GM11168 (cell line): ENCODE measurements at regions not wholly inside any gene's neighbourhood (a gene's known extent, or its start where the extent isn't known, plus 50 kb on each side); places are given as distances from the start of the nearest gene placed in this dataset.
"Not testable (repeated sequence)": the region's sequence is repeated elsewhere in the genome, so short reads cannot be mapped to it uniquely, and the experiment has no call there.

ENCODE experiments used
- in situ Hi-C: fragments of 300-500 bp; cut with MboI; formaldehyde crosslinking; loops from one replicate; pipeline ENCODE4 v1.12.0; 2022; ENCODE audit warnings: low sequenced_read_pairs; ENCODE audit not compliant: unreplicated experiment

DNA sequence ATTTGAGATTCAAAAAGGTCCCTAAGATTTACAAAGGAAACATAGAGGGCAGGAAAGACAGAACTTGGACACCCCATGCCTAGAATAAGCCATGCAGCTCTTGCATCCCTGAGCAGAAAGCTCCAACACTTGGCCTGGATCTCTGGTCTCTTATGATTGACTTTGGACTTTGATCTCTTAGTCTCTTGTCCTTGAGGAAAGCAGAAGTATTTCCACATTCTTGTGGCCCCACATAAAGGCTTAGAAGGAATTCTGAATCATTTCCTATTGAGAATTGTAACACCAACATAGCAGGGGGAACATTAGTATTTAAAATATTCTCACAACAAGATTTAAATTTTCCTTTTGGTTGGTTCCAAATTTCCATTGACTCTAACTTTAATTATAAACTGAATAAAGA is 283.7 kb upstream of the PRKD1 start:
- in situ Hi-C loops: no loop called here

DNA sequence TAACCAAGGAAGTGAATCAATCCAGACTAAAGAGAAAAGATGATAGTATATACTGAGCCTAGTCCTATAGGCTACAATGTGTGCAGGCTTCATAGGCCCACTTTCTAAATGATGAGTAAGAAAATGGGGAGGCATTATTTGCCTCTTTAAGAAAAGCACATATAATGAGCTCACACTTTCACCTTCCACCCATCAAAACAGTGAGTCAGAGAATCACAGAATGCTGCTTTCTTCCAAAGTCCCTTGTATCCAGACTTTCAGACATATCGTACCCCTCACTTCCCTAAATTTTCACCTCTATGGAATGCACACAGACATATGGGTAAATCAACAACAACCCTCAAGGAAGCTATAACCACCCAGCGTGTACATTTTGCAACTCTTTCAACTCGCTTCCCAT is 286.4 kb upstream of the PRKD1 start:
- in situ Hi-C loops: no loop called here

DNA sequence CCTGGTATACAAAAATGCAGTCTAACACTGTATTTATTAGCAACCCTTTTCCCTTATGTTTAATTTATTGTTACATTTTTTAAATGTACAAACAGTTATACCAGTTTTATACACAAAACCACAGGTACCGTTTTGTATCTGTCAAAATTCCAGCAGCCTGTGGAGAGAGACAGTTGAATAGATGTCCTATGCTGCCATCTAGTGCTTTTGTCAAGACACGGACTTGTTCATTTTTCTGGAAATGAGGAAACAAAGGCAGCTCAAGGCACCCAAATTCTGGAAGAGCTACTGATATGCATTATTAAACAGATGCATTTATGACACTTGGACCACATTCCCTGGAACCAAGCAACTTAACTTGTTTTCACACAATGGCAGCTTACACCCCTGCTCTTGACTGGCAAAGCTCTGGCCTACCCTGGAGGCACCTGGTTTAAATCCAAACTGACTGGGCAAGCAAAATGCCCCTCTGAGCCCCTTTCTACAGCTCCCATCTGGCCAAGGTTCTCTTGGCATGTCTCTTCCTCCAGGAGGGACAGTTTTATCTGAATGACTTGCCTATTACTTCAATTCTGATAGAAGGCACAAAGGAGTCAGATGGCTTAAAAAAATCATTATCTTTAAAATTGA is 286.9 kb upstream of the PRKD1 start:
- in situ Hi-C loops: no loop called here

DNA sequence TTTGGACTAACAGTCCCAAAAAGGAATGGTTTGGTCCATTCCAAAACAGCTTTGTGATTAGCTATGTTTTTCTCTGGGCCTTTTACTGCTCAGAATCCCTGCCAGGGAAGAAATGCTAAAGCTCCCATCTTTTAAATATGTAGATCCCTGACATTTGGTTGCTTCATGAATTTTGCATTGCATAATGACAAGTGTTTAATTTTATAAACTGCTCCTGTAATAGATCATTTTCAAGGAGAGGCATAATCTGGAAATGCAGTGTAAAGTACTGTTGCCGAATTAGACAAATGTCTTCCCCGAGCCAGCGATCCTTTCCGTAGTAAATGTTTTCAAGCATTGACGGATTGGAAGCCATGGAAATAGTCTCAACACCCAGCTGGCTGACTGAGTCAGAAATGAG is 291.3 kb upstream of the PRKD1 start:
- in situ Hi-C loops: no loop called here

DNA sequence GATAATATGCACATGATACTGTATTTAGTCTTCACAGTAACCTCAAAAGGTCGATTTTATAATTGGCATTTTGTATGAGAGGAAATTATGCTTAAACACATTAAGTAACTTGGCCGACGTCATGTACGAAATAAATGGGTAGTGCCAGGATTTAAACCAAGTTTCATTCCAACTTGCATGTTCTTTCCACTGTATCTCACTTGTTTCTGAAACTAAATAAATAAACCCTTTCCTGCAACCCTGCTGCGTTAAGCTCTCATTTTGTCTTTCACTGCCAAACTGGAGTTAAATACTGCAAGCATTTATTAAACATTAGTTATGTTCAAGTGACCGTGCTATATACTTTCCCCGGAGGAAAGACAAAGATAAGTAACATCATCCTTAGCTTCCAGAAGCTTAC is 293.9 kb upstream of the PRKD1 start:
- in situ Hi-C loops: no loop called here

DNA sequence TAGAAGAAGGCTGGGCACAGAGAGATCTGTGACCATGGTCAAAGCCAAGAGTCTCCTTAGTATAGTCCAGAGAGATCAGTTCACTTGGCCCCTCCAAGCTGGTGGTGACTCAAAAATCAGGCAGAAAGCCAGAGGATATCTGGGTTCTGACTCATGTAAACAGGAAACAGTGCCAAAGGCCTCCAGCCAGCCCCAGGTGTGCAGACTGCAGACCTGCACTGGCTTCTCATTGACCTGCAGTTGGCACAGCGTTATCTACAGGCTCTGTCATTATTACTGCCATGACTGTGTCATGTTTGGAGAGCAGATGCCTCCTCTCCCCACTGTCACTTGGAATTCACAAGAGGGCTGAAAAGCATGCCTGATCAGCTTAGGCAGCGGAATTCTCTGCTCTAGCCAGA is 295.7 kb upstream of the PRKD1 start:
- in situ Hi-C loops: no loop called here

DNA sequence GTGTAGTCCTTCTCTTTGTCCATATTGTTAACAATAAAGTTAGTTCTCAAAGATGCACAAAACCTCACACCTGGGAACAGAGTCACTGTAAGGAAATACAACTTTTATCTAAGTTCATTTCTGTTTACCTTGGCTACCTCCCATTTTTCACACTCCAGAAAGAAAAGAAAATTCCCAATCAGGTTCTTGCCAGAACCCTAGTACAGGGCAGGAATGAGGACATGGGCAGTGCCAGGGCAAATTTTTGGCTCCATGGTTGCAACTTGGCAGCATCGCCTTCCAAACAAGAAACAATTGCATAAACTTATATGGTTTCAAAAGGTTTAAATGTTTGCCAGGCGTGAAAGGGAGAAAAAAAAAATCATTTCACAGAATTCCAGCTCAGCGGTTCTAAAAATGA is 296.3 kb upstream of the PRKD1 start:
- in situ Hi-C loops: no loop called here

DNA sequence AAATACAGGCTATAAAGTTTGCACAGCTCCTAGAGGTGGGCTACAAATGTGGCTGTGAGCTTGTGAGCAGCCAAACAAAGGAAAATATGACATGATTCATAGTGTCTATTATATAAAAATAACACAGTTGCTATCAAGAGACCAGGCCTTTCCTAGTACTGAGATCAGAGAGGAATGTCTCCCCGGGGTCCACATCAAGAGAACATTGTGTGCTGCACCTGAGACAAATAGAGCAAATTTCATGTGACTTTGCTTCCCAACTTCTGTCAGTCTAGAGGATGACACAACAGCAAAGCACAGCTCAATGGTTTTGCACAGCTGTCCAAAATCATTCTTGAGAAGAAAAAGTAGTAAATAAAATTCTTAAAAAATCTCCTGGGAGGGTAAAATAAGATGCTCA is 297.5 kb upstream of the PRKD1 start:
- in situ Hi-C loops: no loop called here

DNA sequence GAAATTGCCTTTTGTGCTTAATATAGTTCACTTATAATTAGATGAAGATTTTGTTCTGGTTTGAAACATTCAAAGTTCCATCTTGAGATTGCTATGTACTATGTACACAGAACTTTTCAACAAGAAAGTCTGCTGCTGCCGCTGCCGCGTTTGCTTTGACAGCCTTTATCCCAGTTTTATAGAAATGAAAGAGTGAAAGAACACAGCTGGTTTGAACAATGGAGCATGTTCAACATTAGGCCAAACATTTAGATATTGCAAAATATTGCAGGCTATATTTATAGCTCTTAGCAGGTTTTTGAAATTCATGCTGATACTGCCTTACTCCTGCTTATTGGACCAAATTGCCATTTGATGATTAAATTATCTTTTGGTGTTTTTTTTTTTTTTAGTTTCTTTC is 299.8 kb upstream of the PRKD1 start:
- in situ Hi-C loops: no loop called here

DNA sequence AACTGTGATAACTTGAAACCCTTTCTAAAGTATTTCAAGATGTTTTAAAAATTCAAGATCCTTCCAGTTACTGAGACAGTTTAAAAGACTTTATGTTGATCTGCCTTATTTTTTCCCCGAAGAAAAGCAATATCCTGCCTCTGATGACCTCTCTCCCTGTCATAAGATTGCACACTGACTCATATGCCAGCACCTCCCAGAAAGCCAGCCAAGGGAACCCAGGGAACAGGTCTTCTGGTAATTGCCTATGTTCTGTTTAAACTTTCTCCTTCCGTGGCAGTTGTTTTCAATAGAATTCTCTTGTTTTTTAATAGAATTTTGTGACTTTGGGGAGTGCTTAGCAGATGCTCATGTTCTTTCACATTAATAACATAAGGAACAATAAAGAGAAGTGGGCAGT is 300.2 kb upstream of the PRKD1 start:
- in situ Hi-C loops: no loop called here

DNA sequence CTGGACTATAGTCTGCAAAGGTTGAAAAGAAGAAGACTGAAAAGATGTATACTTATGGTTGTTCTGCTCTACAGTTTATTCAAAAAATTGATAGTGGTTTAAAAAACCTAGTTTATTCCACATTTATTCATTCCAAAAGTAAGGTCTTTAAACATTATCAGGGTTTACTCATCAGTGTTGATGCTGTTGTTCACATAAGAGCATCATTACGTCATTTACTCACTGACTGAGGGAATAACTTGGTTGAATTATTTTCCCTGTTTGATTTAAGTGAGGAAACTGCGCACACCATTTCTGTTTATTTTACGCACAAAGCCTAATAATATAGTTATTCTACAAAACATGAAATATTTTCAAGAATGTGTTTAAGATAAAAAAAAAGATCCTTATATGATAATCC is 303.1 kb upstream of the PRKD1 start:
- in situ Hi-C loops: no loop called here

DNA sequence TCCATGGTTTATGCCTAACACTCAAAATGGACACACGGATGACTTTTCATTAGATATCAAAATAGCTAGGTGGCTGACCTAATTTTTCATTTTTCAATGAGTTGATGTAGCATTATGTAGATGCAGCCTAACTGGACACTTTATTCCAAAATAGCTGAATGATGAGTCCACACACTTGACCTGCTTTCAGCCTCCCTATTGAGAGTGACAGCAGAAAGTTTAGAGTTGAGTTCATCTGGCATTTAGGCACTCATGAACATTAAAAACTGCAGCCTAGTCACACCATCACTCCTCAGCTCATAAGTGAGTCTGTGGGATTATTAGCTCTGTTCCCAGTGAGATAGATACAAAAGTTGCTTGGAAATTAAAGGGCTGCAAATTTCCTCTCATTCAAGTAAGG is 307.3 kb upstream of the PRKD1 start:
- in situ Hi-C loops: no loop called here

DNA sequence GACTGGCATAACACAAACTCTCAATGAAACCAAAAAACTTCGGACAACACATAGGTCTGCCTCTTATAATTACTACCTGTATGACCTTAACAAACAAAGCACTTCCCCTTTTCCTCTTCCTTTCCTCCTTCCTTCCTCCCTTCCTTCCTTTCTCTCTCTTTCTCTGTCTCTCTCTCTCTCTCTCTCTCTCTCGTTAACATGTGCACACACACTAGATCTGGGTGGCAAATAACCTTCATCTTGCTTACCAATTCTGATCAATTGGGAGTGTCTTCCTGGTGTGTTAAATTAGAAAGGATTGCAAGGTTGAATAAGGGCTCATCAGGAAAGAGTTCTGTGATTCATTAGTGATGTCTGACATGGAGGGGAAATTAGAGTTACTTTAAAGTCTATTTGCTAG is 307.8 kb upstream of the PRKD1 start:
- in situ Hi-C loops: no loop called here

DNA sequence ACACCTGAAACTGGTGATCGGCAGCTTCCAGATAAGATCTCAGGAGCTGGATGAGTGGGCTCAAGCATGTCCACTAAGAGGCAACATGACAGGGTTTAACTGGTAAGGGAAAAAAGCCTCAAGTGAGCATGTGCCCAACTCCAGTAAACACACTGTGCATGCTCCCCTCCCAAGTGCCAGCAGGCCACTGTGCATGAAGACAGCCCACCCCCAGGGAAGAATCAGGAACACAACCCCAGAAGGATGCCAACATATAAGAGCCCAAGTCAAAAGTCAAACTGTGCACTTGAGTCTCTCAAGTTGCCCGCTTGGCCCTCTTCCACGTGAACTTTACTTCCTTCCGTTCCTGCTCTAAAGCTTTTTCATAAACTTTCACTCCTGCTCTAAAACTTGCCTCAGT is 311.3 kb upstream of the PRKD1 start:
- in situ Hi-C loops: no loop called here

DNA sequence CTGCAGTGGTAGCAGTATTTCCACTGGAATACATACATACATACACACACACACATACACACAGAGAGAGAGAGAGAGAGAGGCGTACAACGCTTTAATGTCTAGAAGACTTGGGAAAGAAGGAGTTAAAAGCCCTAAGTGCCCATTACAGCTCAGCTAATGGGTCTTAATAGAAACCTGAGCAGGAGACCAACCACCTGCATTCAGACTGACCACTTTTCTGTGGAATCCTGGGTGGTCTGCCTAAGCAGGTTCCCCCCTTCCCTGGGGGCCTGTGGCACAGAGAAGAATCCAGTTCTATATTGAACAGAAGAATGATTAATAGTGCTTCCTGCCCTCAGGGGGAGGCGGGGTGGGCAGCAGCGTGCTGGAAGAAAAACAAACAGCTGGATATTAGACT is 312.4 kb upstream of the PRKD1 start:
- in situ Hi-C loops: no loop called here

DNA sequence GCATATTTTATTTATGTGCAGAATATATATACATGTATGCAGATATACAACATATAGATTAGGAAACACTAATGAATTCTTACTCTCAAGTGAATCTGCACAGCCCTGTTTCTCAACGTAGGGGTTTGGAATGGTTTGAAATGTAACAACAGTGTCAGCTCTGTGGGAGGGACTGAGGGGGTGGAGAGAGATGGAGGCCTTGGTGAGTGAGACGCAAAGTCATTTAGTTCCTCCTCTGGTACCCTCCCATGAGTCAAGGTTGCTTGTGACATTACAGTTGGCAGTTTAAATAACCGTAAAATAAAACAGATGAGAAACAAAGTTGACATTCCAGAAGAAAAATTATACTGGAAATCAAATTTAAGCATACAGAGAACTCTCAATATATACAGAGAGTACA is 313.0 kb upstream of the PRKD1 start:
- in situ Hi-C loops: no loop called here

DNA sequence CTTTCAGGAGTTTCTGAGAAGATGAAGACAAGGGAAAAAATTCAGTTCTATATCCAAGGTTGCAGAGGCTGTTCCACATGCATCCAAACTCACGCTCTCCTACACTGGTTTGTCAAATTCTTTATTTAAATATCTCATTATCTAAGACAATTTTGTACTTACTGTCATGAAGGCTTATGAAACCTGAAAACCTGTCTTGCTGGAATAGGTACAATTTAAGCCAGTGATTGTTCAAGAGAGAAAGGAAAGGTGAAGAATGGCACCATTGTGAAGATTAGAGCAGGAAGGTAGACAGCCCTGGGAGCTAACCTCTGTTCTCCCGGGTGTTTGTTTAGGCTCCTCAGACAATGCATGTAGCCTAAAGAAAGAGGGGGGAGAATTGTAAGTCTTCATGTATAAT is 315.1 kb upstream of the PRKD1 start:
- in situ Hi-C loops: no loop called here

DNA sequence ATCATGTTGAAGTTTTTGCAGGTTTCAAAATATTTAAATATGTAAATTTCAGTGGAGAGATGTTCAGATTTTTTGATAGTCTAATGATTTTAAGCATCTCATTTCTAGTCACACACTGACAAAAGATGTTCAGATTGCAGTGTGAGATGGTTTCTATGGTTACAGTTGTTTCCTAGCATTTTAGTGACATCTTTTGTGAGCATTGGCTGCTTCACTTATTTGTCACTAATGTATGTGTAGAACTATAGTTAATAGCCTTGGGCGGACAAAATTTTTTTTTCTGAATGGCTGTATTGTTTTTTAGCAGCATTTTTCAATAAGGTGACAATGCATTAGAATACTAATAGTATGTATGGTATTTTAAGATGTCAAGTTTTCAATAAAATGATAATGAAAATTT is 315.6 kb upstream of the PRKD1 start:
- in situ Hi-C loops: no loop called here

DNA sequence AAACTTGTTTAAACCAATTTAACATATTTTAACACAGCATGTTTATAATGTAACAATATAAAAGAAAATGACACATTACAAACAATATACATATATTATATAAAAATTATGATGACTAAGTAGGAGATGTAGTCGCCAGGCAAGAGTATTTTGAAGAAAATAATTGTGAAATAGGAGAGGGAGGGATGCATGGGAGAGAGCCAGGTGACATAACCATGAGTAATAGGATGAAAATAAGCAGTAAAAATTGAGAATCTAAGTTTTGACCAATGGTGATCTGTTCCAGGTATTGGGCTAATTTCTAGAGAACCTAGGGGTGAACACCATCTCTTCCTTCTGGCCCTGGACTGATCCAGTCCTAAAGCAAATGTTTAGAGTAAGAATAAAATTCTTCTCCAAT is 315.2 kb upstream of the G2E3 start:
- in situ Hi-C loops: no loop called here

DNA sequence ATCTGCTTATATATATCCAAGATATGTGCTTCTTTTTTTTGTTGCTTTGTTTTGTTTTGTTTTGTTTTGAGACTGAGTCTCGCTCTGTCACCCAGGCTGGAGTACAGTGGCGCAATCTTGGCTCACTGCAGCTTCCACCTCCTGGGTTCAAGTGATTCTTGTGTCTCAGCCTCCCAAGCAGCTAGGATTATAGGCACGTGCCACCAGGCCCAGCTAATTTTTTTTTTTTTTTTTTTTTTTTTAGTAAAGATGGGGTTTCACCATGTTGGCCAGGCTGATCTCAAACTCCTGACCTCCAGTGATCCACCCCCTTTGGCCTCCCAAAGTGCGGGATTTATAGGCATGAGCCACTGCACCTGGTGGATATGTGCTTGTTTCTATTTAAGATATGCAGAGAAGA is 314.6 kb upstream of the G2E3 start:
- in situ Hi-C loops: not testable (repeated sequence)

DNA sequence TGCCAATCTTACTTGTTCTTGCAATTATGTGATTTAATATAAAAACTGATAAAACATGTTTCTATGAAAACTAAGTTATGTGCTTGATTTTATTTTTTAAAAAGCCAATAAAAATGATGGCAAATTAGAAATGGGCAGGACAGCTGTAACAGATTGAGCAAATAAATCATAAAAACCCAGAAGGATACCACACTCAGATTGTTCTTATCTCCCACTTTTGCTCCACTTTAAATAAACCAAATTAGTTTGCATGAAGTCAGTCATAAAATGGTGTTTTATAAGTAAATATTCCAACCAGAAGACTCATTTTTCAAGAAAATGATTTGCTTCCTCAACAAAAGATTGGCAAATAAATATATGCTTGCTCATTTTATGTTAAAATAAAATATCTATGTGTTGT is 307.9 kb upstream of the G2E3 start:
- in situ Hi-C loops: no loop called here

DNA sequence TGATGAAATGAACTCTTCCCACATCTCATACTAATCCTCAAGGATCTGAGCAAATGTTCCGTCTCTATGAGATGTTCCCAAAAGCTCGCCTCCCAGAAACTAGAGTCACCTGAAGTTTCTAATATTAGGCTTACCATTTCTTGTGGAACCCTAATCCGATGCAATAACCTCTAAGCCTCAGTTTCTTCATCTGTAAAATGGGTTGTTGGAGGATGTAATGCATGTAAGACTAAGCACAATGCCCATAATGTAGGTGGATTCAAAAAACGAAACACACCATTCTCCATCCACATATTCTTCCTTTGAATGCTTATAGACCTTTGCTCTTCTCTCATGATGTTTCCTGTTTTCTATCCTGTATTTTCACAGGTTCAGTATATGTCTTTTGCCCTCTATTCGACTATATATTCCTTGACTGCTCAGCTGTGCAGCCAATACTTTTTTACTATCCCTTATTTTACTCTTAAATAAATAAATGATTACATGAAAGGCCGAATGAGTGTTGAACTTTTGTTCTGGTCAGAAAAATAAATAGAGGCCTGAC is 307.3 kb upstream of the G2E3 start:
- in situ Hi-C loops: no loop called here

DNA sequence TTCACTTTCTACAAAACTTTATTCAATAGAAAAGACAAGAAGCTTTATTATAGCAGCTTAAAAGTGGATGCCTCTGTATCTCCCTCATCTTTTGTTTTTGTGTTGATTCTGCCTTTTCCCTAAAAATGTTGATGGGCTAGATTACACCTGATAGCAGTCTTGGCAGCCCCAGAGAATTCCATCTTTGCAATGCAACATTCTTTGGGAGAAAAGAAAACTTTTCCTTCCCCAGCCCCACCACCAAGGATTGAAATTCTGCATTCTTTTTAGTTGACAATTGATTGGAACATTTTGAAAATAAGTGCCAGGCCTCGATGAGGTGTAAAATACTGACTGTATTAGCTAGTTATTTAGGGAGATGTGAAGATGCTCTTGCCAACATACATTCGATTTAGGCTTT is 306.8 kb upstream of the G2E3 start:
- in situ Hi-C loops: no loop called here
